Brain microvascular endothelial cell (primary cell): ENCODE measurements at regions not wholly inside any gene's neighbourhood (a gene's known extent, or its start where the extent isn't known, plus 50 kb on each side); places are given as distances from the start of the nearest gene placed in this dataset.

Source experiments
- DNase-seq: peaks from one replicate; pipeline ENCODE4 v3.0.0-alpha.2; 2020
- H3K27ac ChIP-seq: fragments of 250-450 bp; sonication (Bioruptor Pico); 2 replicates; pipeline ENCODE4 v1.5.1; 2020; ENCODE audit warnings: mild to moderate bottlenecking, moderate library complexity
- H3K27me3 ChIP-seq: fragments of 250-450 bp; sonication (Bioruptor Pico); replicated peaks from 2 replicates; pipeline ENCODE4 v1.5.1; 2020; ENCODE audit warnings: mild to moderate bottlenecking
- H3K36me3 ChIP-seq: fragments of 250-450 bp; sonication (Bioruptor Pico); replicated peaks from 2 replicates; pipeline ENCODE4 v1.5.1; 2020; ENCODE audit warnings: mild to moderate bottlenecking
- H3K4me3 ChIP-seq: 2 replicates; pipeline ENCODE4 v1.5.1; 2011; ENCODE audit warnings: low read depth, mild to moderate bottlenecking, control low read depth, low read length, moderate library complexity
- CTCF ChIP-seq: IDR thresholded peaks from 2 replicates; pipeline ENCODE4 v1.5.1; 2011; ENCODE audit warnings: low read depth, mild to moderate bottlenecking, moderate library complexity, low read length, control low read depth, inconsistent platforms; ENCODE audit errors: missing control alignments
- in situ Hi-C: cut with HindIII; loops from 2 replicates; pipeline ENCODE4 v1.10.0; 2017; ENCODE audit warnings: low sequenced_read_pairs, low pct_ligation_motif_present

- Histone ChIP-seq H3K27me3 (no peaks in the 10 kb centered on the region), H3K36me3 (no peaks in the 10 kb centered on the region), H3K27ac (no peak overlapping the region), H3K4me3 (no peak overlapping the region)
- in situ Hi-C loops, result no loop called here
- TF ChIP-seq CTCF, result no peak
- DNase-seq, result no peak
These were observed 1305.0 kb downstream of the ROBO2 start for GRCh38 chr3:78344918-78345317.

- Histone ChIP-seq H3K27me3 (no peaks in the 10 kb centered on the region), H3K36me3 (no peaks in the 10 kb centered on the region), H3K27ac (no peak overlapping the region), H3K4me3 (no peak overlapping the region)
- TF ChIP-seq CTCF, result no peak
- no peak for DNase-seq
- in situ Hi-C loops, result no loop called here
These were observed 1307.3 kb downstream of the ROBO2 start for GRCh38 chr3:78347176-78347575.

- in situ Hi-C loops, result no loop called here
- H3K27me3 ChIP-seq, result no peaks in the 10 kb centered on the region
- no peak for TF ChIP-seq CTCF
- H3K27ac ChIP-seq, result no peak overlapping the region
- no peaks in the 10 kb centered on the region for H3K36me3 ChIP-seq
- no peak overlapping the region for H3K4me3 ChIP-seq
- no peak for DNase-seq
These were observed 1308.8 kb downstream of the ROBO2 start for GRCh38 chr3:78348664-78349063.

- H3K27ac ChIP-seq, result no peak overlapping the region
- TF ChIP-seq CTCF, result no peak
- in situ Hi-C loops, result no loop called here
- no peaks in the 10 kb centered on the region for H3K27me3 ChIP-seq
- no peak for DNase-seq
- H3K4me3 ChIP-seq, result no peak overlapping the region
- H3K36me3 ChIP-seq, result no peaks in the 10 kb centered on the region
These were observed 1309.7 kb downstream of the ROBO2 start for GRCh38 chr3:78349571-78349970.

- in situ Hi-C loops, result no loop called here
- TF ChIP-seq CTCF, result no peak
- Histone ChIP-seq H3K4me3 (no peak overlapping the region), H3K27me3 (no peaks in the 10 kb centered on the region), H3K27ac (no peak overlapping the region), H3K36me3 (no peaks in the 10 kb centered on the region)
- no peak for DNase-seq
These were observed 1311.4 kb downstream of the ROBO2 start for GRCh38 chr3:78351334-78351733.

- H3K4me3 ChIP-seq, result no peak overlapping the region
- TF ChIP-seq CTCF, result no peak
- in situ Hi-C loops, result no loop called here
These were observed 1313.3 kb downstream of the ROBO2 start for GRCh38 chr3:78353231-78353630.

More at GRCh38 chr3:78353231-78353630, 1313.3 kb downstream of the ROBO2 start:
- Histone ChIP-seq H3K27me3 (no peaks in the 10 kb centered on the region), H3K36me3 (no peaks in the 10 kb centered on the region), H3K27ac (no peak overlapping the region)
- DNase-seq, result no peak
